GM12891 (cell line): ENCODE measurements at regions not wholly inside any gene's neighbourhood (a gene's known extent, or its start where the extent isn't known, plus 50 kb on each side); places are given as distances from the start of the nearest gene placed in this dataset.

Experiments
- POLR2A ChIP-seq: IDR thresholded peaks from 2 replicates; pipeline ENCODE4 v1.6.1; 2011; ENCODE audit warnings: low read depth, low read length, control low read depth
- TAF1 ChIP-seq: IDR thresholded peaks from 2 replicates; pipeline ENCODE4 v1.6.1; 2011; ENCODE audit warnings: low read depth, low read length, control low read depth

DNA sequence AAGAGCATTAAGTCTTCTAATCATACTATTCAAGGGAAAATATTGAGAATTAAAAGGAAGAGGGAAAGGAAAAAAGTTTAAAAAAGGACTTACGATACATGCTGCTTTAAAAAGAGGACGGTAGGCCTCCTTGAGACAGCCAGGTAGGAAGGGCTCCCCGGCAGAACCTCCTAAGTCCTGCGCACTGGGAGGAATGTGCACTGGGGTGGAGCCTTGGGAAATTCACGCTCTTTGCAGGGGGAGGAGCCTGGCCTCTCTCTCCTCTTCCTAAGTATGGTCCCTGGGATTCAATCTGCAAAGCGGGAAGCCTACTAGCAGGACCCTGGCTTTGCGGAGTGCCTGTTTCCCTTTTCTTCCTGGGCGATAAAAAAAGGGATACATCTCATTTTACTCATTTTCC is 553.0 kb downstream of the RPS29 start:
- TF ChIP-seq POLR2A = no peak
- TF ChIP-seq TAF1 = no peak
